Activated naive CD4-positive, alpha-beta T cell treated with anti-CD3 and anti-CD28 coated beads for 36 hours (primary cell): ENCODE measurements at regions not wholly inside any gene's neighbourhood (a gene's known extent, or its start where the extent isn't known, plus 50 kb on each side); places are given as distances from the start of the nearest gene placed in this dataset.

ENCODE experiments used
- CTCF ChIA-PET: fragments of 350-600 bp; sonication (Branson Sonifier 250); formaldehyde crosslinking; loops from one replicate; lab custom pipeline; 2021; ENCODE audit warnings: antibody characterized with exemption; lab: Charles Lee
- DNase-seq: peaks from one replicate; pipeline ENCODE4 v3.0.0-alpha.2; 2020
- H3K27ac Mint-ChIP-seq: one replicate; pipeline ENCODE4 v1.8.0; 2021; ENCODE audit warnings: mild to moderate bottlenecking, mixed read lengths
- H3K27me3 Mint-ChIP-seq: one replicate; pipeline ENCODE4 v1.8.0; 2021; ENCODE audit warnings: low read depth, mixed read lengths
- H3K36me3 Mint-ChIP-seq: one replicate; pipeline ENCODE4 v1.8.0; 2021; ENCODE audit warnings: low read depth, mixed read lengths
- H3K4me1 Mint-ChIP-seq: one replicate; pipeline ENCODE4 v1.8.0; 2021; ENCODE audit warnings: low read depth, mixed read lengths
- H3K4me3 Mint-ChIP-seq: one replicate; pipeline ENCODE4 v1.8.0; 2021; ENCODE audit warnings: mild to moderate bottlenecking, moderate library complexity, mixed read lengths
- H3K9me3 Mint-ChIP-seq: one replicate; pipeline ENCODE4 v1.8.0; 2021; ENCODE audit warnings: mixed read lengths
- intact Hi-C: fragments of 100-400 bp; cut with micrococcal nuclease; formaldehyde crosslinking; loops from one replicate; pipeline ENCODE4 v1.15.1; 2023

DNA sequence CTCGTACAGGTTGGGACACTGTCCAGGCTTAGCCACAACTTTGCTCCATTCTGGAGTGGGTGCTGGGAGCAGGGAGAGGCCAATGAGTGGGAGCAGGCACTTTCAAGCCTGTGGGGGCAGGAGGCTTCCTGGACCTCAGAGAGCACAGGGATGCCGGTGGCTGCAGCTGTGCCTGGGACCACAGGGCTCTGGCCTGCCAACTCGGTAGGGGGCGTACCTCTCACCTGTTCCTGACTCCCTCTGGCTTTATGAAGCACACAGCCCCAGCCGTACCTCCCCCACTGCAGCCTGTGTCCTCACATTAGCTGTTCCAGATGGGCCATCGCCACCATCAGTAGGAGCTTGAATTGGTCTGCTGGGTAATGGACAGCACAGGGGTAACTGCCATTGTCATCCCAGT is 278.7 kb upstream of the KLHL1 start:
- CTCF ChIA-PET = no interaction called here
- Mint-ChIP-seq H3K27me3 (no peaks in the 10 kb centered on the region), H3K4me3 (no peak overlapping the region), H3K4me1 (no peaks in the 10 kb centered on the region), H3K27ac (no peak overlapping the region), H3K36me3 (no peaks in the 10 kb centered on the region), H3K9me3 (no peaks in the 10 kb centered on the region)
- intact Hi-C loops = no loop called here
- DNase-seq = no peak

- Mint-ChIP-seq H3K9me3 (no peaks in the 10 kb centered on the region), H3K27ac (no peak overlapping the region), H3K4me3 (no peak overlapping the region), H3K4me1 (no peaks in the 10 kb centered on the region), H3K36me3 (no peaks in the 10 kb centered on the region), H3K27me3 (no peaks in the 10 kb centered on the region)
- no peak for DNase-seq
- CTCF ChIA-PET = no interaction called here
- intact Hi-C loops = no loop called here
Measured at GRCh38 chr13:70385852-70386251, 277.6 kb upstream of the KLHL1 start.

DNA sequence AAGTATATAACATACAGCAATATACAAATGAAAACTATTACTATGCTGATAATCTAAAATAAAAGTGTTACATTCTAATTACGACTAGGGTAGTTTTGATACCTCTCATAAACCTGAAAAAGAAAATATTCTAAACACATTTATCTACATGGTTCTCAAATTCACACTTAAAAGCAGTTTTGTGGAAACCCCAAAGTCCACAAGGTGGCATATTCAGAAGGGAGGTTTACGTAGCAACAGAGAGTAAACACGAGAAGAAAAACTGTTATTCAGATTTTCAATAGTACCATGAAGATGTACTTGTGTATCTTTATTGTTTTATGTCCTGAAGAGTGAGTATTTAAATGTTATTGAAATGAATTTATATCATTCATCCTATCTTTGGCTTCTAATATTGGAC is 275.9 kb upstream of the KLHL1 start:
- CTCF ChIA-PET = no interaction called here
- Mint-ChIP-seq H3K36me3 (no peaks in the 10 kb centered on the region), H3K9me3 (no peaks in the 10 kb centered on the region), H3K4me3 (no peak overlapping the region), H3K27me3 (no peaks in the 10 kb centered on the region), H3K4me1 (no peaks in the 10 kb centered on the region), H3K27ac (no peak overlapping the region)
- no peak for DNase-seq
- intact Hi-C loops = no loop called here

DNA sequence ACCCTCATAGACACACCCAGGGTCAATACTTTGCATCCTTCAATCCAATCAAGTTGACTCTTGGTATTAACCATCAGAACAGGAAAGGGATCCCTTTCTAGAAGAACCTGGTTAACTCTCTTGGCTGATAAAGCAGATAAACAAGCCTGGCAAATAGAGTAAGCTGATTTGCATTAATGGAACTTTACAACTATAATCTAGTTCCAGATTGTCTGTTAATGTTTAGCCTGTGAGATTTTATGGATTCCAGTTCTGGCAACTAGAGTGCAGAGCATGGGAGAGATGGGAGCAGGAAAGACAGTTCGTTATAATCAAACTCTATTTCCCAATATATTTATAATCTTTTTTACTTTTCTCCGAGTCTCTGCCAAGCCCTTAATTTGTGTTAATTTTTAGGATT is 272.6 kb upstream of the KLHL1 start:
- no peak overlapping the region for H3K27ac Mint-ChIP-seq
- H3K9me3 Mint-ChIP-seq = no peaks in the 10 kb centered on the region
- CTCF ChIA-PET = no interaction called here
- H3K36me3 Mint-ChIP-seq = no peaks in the 10 kb centered on the region
- no peaks in the 10 kb centered on the region for H3K27me3 Mint-ChIP-seq
- no peak for DNase-seq
- H3K4me3 Mint-ChIP-seq = no peak overlapping the region
- intact Hi-C loops = no loop called here
- no peaks in the 10 kb centered on the region for H3K4me1 Mint-ChIP-seq

GRCh38 chr13:70375718-70376117 is 267.5 kb upstream of the KLHL1 start:
- Mint-ChIP-seq H3K27me3 (no peaks in the 10 kb centered on the region), H3K36me3 (no peaks in the 10 kb centered on the region), H3K4me1 (no peaks in the 10 kb centered on the region), H3K9me3 (no peaks in the 10 kb centered on the region), H3K27ac (no peak overlapping the region), H3K4me3 (no peak overlapping the region)
- no peak for DNase-seq
- CTCF ChIA-PET = no interaction called here
- intact Hi-C loops = no loop called here

DNA sequence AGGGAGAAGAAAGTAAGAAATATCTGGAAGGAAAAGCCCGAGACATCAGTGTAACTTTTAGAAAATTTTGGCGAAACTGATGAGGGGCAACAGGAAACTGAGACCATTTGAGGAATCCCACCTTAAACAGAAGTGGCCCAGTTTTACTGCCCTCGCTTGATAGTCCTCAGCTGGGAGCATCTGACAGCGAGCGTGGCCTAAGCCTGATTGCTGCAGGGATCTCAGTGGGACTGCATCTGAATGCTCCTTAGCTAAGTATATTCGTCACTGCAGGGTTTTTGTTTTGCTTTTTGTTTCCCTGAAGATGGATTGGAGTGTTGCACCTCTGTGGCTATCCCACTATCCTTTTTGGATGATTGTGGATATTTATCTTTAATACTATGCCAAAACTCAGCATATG is 262.7 kb upstream of the KLHL1 start:
- no peaks in the 10 kb centered on the region for H3K4me1 Mint-ChIP-seq
- no peaks in the 10 kb centered on the region for H3K27me3 Mint-ChIP-seq
- H3K36me3 Mint-ChIP-seq = no peaks in the 10 kb centered on the region
- H3K27ac Mint-ChIP-seq = no peak overlapping the region
- no peak overlapping the region for H3K4me3 Mint-ChIP-seq
- intact Hi-C loops = no loop called here
- CTCF ChIA-PET = no interaction called here
- H3K9me3 Mint-ChIP-seq = no peaks in the 10 kb centered on the region
- DNase-seq = no peak

GRCh38 chr13:70366720-70367119 is 258.5 kb upstream of the KLHL1 start:
- no peaks in the 10 kb centered on the region for H3K36me3 Mint-ChIP-seq
- CTCF ChIA-PET = no interaction called here
- no peaks in the 10 kb centered on the region for H3K27me3 Mint-ChIP-seq

GRCh38 chr13:70363991-70364390 is 255.7 kb upstream of the KLHL1 start:
- Mint-ChIP-seq H3K27ac (no peak overlapping the region), H3K9me3 (peaks cover 5% of the 10 kb centered on the region), H3K4me1 (no peaks in the 10 kb centered on the region), H3K27me3 (no peaks in the 10 kb centered on the region), H3K36me3 (no peaks in the 10 kb centered on the region), H3K4me3 (no peak overlapping the region)
- CTCF ChIA-PET = no interaction called here
- intact Hi-C loops = no loop called here
- no peak for DNase-seq

More at GRCh38 chr13:70366720-70367119, 258.5 kb upstream of the KLHL1 start:
- Mint-ChIP-seq H3K27ac (no peak overlapping the region), H3K4me1 (no peaks in the 10 kb centered on the region), H3K4me3 (no peak overlapping the region), H3K9me3 (peaks cover 5% of the 10 kb centered on the region)
- intact Hi-C loops = no loop called here
- no peak for DNase-seq

DNA sequence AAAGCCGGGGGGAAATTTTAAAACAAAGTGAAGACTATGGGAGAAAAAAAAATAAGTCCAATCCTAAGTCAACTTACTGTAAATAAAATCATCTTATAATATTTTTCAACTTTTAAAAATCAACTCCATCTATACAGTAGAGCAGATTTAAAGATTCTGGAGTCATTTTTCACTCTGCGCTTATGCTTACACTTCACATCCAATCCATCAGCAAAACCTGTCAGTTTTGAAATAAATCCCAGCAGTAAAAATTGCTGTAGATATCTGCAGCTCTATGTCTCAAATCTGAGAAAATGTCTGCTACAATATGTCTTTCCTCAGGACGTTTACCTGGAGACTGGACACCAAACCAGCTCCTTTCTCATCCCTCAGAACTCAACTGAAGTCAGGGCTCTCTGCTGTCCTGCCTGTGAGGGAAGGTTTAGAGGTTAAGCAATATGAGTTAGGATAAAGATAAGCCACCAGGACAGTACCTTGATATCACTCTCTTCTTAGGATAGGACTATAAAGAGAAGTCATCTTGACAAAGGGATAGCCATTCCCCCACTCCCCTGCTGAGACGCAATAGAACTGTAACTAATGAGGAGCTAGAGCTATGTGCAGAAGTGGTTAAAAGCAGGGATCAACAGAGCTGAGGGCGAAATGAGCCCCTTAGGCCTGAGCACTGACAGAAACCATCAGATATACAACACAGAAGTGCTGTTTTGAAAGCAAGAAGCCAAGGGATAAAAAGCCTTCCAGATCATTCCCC is 254.7 kb upstream of the KLHL1 start:
- intact Hi-C loops = no loop called here

GRCh38 chr13:70357031-70357430 is 248.8 kb upstream of the KLHL1 start:
- Mint-ChIP-seq H3K36me3 (no peaks in the 10 kb centered on the region), H3K4me3 (no peak overlapping the region), H3K4me1 (no peaks in the 10 kb centered on the region), H3K27ac (no peak overlapping the region), H3K27me3 (no peaks in the 10 kb centered on the region), H3K9me3 (no peaks in the 10 kb centered on the region)
- intact Hi-C loops = no loop called here
- DNase-seq = no peak
- CTCF ChIA-PET = no interaction called here

More for the DNA sequence above, 254.7 kb upstream of the KLHL1 start:
- Mint-ChIP-seq H3K9me3 (peaks cover 5% of the 10 kb centered on the region), H3K4me1 (no peaks in the 10 kb centered on the region), H3K27me3 (no peaks in the 10 kb centered on the region), H3K36me3 (no peaks in the 10 kb centered on the region), H3K4me3 (no peak overlapping the region), H3K27ac (no peak overlapping the region)
- no peak for DNase-seq
- CTCF ChIA-PET = no interaction called here

DNA sequence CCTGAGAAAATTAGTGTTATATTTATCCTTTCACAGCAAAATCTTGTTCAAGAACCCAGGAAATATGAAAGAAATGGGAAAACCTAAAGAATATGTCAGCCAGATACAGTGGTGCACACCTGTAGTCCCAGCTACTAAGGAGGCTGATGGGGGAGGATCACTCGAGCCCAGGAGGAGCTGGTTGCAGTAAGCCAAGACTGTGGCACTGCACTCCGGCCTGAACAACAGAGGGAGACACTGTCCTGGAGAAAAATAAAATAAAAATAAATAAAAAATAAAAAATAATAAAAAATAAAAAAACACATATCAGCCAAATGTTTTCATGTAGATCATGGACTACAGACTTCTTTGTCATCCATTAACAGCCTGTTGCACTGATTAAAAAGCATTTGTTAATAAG is 244.8 kb upstream of the KLHL1 start:
- Mint-ChIP-seq H3K27me3 (no peaks in the 10 kb centered on the region), H3K4me1 (no peaks in the 10 kb centered on the region), H3K27ac (no peak overlapping the region), H3K36me3 (no peaks in the 10 kb centered on the region), H3K4me3 (no peak overlapping the region), H3K9me3 (peaks cover 13% of the 10 kb centered on the region)
- no peak for DNase-seq
- intact Hi-C loops = no loop called here
- CTCF ChIA-PET = no interaction called here

DNA sequence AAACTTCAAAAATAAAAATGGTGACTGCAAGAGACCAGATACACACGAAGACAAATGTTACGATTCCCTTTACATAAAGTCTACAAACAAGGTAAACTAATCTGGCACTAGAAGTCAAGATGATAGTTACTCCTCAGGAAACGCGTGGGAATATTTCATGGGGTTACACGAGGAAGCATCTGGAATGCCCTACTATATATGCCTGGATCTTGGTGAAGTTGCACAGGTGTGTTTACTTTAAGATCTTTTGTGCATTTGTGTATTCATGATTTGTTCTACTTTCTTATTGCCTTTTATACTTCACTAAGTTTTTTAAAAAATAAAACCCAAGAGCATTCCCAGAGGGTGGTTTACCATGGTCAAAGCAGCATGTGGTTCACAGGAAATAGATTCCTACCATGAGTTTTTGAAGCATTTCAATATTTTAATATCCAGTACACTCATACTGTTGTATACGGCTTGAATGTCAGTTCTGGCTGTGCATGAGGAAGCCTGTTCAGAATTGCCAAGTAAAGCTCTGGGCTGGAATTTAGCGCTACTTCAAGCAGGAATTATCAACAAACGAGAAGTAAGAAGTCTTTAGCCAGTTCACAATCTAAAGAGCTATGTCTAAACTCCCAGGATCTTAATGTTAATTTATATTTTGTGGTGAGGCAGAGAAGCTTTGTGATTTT is 239.8 kb upstream of the KLHL1 start:
- no peak for DNase-seq
- Mint-ChIP-seq H3K4me1 (no peaks in the 10 kb centered on the region), H3K36me3 (no peaks in the 10 kb centered on the region), H3K4me3 (no peak overlapping the region), H3K9me3 (peaks cover 13% of the 10 kb centered on the region), H3K27ac (no peak overlapping the region), H3K27me3 (no peaks in the 10 kb centered on the region)
- CTCF ChIA-PET = no interaction called here
- intact Hi-C loops = no loop called here

- Mint-ChIP-seq H3K9me3 (peaks cover 3% of the 10 kb centered on the region), H3K4me1 (no peaks in the 10 kb centered on the region), H3K27ac (no peak overlapping the region), H3K4me3 (no peak overlapping the region), H3K36me3 (no peaks in the 10 kb centered on the region), H3K27me3 (no peaks in the 10 kb centered on the region)
- no peak for DNase-seq
- intact Hi-C loops = no loop called here
- CTCF ChIA-PET = no interaction called here
Measured at GRCh38 chr13:70339738-70340137, 231.5 kb upstream of the KLHL1 start.
